WI38 (cell line): ENCODE measurements at regions not wholly inside any gene's neighbourhood (a gene's known extent, or its start where the extent isn't known, plus 50 kb on each side); places are given as distances from the start of the nearest gene placed in this dataset.
A peak's percentile ranks its signal among the peaks of the same experiment; 100 is the strongest.
"Not testable (repeated sequence)": the region's sequence is repeated elsewhere in the genome, so short reads cannot be mapped to it uniquely, and the experiment has no call there.

Experiments used
- H3K4me3 ChIP-seq: 2 replicates; pipeline ENCODE4 v1.5.1; 2011; ENCODE audit warnings: low read depth, mild to moderate bottlenecking, control low read depth, low read length
- TF ChIP-seq, protein P1 (sequence below): IDR thresholded peaks from 2 replicates; pipeline ENCODE4 v1.5.1; 2012; ENCODE audit warnings: low read depth, mild to moderate bottlenecking, control low read depth, low read length

DNA sequence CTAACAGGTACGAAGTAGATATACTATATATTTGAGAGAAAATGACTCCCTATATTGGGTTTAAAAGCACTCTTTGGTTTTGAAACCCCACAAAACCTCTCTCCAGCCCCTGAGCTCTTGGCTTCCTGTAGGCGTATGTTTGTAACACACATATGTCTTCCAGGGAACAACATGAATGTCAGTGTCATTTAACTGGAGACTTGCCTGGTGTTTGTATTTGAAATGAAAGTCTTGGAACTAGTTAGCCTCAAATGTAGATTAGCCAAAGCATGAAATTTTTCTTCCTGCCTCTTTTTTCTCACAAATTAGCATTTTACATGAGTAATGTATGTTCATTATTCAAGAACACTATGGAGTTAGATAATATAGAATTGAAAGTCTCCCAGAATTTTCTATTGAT, 411.8 kb upstream of the ASIC2 start:
- TF ChIP-seq, protein P1, sequence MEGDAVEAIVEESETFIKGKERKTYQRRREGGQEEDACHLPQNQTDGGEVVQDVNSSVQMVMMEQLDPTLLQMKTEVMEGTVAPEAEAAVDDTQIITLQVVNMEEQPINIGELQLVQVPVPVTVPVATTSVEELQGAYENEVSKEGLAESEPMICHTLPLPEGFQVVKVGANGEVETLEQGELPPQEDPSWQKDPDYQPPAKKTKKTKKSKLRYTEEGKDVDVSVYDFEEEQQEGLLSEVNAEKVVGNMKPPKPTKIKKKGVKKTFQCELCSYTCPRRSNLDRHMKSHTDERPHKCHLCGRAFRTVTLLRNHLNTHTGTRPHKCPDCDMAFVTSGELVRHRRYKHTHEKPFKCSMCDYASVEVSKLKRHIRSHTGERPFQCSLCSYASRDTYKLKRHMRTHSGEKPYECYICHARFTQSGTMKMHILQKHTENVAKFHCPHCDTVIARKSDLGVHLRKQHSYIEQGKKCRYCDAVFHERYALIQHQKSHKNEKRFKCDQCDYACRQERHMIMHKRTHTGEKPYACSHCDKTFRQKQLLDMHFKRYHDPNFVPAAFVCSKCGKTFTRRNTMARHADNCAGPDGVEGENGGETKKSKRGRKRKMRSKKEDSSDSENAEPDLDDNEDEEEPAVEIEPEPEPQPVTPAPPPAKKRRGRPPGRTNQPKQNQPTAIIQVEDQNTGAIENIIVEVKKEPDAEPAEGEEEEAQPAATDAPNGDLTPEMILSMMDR: no peak
- no peak overlapping the region for H3K4me3 ChIP-seq

GRCh38 chr17:33709881-33710280, 416.8 kb upstream of the ASIC2 start:
- H3K4me3 ChIP-seq: no peak overlapping the region
- TF ChIP-seq, protein P1: no peak

DNA sequence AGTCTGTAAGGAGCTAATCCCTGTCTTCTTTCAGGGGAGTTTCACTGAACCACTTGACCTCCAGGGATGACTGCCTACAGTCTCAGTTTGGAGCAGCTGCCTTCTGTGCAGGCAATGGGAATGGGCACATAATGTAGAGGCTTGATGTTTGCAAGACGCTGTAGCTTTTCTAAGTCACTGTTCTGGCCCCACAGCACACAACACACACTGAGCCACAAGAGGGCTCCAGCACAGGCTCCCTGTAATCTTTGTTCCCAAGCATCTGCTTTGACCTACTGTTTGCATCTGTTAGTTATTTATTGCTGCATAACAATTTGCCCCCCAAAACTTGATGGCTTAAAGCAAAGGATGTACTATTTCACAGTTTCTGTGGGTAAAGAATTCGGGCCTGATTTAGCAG, 419.0 kb upstream of the ASIC2 start:
- no peak overlapping the region for H3K4me3 ChIP-seq
- TF ChIP-seq, protein P1: no peak

GRCh38 chr17:33716957-33717356, 423.9 kb upstream of the ASIC2 start:
- TF ChIP-seq, protein P1: no peak
- no peak overlapping the region for H3K4me3 ChIP-seq

- H3K4me3 ChIP-seq: not testable (repeated sequence)
These were observed 430.6 kb upstream of the ASIC2 start for GRCh38 chr17:33723736-33724135.

DNA sequence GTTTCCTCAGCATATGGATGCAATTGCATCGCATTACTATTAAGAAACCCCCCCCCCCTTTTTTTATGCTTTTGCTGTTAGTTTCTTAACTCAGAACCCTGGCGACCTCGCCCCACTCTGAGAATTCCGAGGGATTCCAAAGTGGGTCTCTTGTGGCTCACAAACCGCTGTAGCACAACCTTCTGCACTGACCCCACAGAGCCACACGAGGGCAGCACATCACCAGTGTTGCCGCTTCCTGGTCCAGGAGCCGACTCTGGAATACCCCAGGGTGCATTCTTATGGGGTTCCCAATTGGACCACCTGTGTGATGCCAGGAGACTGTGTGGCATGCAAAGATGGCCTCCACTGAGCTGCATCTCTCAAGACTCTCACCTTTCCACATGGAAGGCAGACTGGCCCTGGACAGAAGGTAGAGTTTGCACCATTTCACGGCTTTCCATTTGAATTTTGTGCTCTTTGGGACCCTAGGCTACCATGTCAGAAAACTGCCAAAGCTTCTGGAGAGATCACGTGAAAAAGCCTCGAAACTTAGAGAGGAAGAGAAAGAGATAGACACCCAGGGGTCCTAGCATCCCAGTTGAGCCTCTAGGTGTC, 432.7 kb upstream of the ASIC2 start:
- H3K4me3 ChIP-seq: no peak overlapping the region
- TF ChIP-seq, protein P1: peak; percentile 16; the same call in 1 of the 2 replicates

- no peak overlapping the region for H3K4me3 ChIP-seq
- TF ChIP-seq, protein P1: no peak
These were observed 437.0 kb upstream of the ASIC2 start for GRCh38 chr17:33730131-33730530.

DNA sequence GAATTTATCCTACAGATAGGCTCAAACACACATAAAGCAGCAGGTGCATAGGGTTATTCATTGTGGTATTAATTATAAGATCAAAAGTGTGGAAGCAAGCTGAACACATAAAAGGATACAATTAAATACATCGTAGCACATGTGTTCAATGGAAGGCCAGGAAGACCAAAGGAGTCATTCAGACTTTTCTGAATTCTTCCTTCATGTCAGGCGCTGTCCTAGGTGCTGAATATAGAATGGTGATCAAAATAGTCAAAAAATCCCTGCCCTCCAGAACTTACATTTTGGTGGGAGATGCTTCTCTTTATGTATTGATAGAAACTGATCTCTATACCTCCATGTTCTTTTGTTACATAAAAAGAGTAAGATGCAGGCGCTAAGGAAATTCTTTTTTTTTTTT, 439.0 kb upstream of the ASIC2 start:
- TF ChIP-seq, protein P1: no peak
- no peak overlapping the region for H3K4me3 ChIP-seq
